Prostate gland (tissue), 2 donors: ENCODE measurements at regions not wholly inside any gene's neighbourhood (a gene's known extent, or its start where the extent isn't known, plus 50 kb on each side); places are given as distances from the start of the nearest gene placed in this dataset.

Experiments used
- POLR2A ChIP-seq: fragments of 450-650 bp; IDR thresholded peaks from one replicate; pipeline ENCODE4 v1.6.1; 2016; ENCODE audit warnings: antibody characterized with exemption, mild to moderate bottlenecking
- POLR2AphosphoS5 ChIP-seq: sonication (generic); formaldehyde crosslinking; IDR thresholded peaks from one replicate; pipeline ENCODE4 v1.6.1; 2017; ENCODE audit warnings: antibody characterized with exemption
- TF ChIP-seq, protein P1 (sequence below), 4 experiments: fragments of 200-600 bp in 2 of 4; fragments of 450-650 bp in 2 of 4; sonication (generic) in 2 of 4; IDR thresholded peaks; 1 replicate in 3 of 4; 2 replicates in 1 of 4; pipeline ENCODE4 v1.5.1; 2016 to 2019; ENCODE audit warnings: antibody characterized with exemption in 4 of 4, mild to moderate bottlenecking in 2 of 4, moderate library complexity in 2 of 4

DNA sequence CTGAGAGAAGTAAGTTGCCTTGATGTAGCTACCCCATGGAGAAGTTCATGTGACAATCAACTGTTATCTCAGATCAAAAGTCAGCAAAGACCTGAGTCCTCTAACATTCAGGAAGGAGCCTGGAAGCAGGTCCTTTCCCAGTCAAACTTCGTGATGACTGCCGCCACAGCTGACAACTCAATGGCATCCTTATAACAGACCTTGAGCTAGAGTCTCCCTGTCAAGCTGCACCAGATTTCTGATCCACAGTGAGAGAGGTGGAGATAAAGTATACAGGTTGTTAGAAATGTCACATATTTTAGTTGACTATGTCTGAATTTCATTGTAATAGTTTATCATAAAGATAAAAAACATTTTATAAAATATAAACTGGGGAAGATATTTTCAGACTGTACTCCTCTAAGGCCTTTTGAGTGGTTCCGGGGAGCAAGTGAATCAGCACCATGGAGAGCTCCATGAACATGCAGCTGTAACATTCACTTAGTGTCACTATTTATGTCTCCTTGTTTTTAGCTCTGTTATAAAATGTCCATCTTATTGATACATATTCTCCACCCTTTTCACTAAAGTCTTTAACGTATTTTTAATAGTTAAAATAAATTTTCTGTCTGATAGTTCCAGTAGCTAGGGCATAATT is 1653.5 kb upstream of the AGA start:
- TF ChIP-seq, protein P1, sequence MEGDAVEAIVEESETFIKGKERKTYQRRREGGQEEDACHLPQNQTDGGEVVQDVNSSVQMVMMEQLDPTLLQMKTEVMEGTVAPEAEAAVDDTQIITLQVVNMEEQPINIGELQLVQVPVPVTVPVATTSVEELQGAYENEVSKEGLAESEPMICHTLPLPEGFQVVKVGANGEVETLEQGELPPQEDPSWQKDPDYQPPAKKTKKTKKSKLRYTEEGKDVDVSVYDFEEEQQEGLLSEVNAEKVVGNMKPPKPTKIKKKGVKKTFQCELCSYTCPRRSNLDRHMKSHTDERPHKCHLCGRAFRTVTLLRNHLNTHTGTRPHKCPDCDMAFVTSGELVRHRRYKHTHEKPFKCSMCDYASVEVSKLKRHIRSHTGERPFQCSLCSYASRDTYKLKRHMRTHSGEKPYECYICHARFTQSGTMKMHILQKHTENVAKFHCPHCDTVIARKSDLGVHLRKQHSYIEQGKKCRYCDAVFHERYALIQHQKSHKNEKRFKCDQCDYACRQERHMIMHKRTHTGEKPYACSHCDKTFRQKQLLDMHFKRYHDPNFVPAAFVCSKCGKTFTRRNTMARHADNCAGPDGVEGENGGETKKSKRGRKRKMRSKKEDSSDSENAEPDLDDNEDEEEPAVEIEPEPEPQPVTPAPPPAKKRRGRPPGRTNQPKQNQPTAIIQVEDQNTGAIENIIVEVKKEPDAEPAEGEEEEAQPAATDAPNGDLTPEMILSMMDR (IDR thresholded peaks at IDR 0.05) = no peak
- no peak for TF ChIP-seq POLR2A
- no peak for TF ChIP-seq POLR2AphosphoS5
